ENCODE measurements at regions not wholly inside any gene's neighbourhood (a gene's known extent, or its start where the extent isn't known, plus 50 kb on each side); places are given as distances from the start of the nearest gene placed in this dataset.
A peak's percentile ranks its signal among the peaks of the same experiment; 100 is the strongest.
"Not testable (repeated sequence)": the region's sequence is repeated elsewhere in the genome, so short reads cannot be mapped to it uniquely, and the experiment has no call there.

GRCh38 chr10:118950190-118950680, 79.3 kb upstream of the NANOS1 start:
- peak; percentile 22 for DNase-seq (ENCODE audit: low read depth)

GRCh38 chr10:118950997-118951637, 78.4 kb upstream of the NANOS1 start:
- no peak for DNase-seq (ENCODE audit: low read depth)

- DNase-seq (ENCODE audit: low read depth), result no peak
Measured at GRCh38 chr10:118952493-118953295, 76.8 kb upstream of the NANOS1 start.

GRCh38 chr10:118953598-118954393, 75.7 kb upstream of the NANOS1 start:
- DNase-seq (ENCODE audit: low read depth), result no peak

GRCh38 chr10:118955531-118955930, 74.0 kb upstream of the NANOS1 start:
- DNase-seq (ENCODE audit: low read depth), result no peak

- DNase-seq (ENCODE audit: low read depth), result no peak
Measured at GRCh38 chr10:118955951-118956801, 73.3 kb upstream of the NANOS1 start.

- DNase-seq (ENCODE audit: low read depth), result no peak
Measured at GRCh38 chr10:118956802-118957442, 72.6 kb upstream of the NANOS1 start.

GRCh38 chr10:118957443-118957825, 72.1 kb upstream of the NANOS1 start:
- no peak for DNase-seq (ENCODE audit: low read depth)

- DNase-seq (ENCODE audit: low read depth), result no peak
Measured at GRCh38 chr10:118957966-118958365, 71.5 kb upstream of the NANOS1 start.

- DNase-seq (ENCODE audit: low read depth), result no peak
Measured at GRCh38 chr10:118958559-118958958, 71.0 kb upstream of the NANOS1 start.

GRCh38 chr10:118958984-118959925, 70.3 kb upstream of the NANOS1 start:
- peak; percentile 49 for DNase-seq (ENCODE audit: low read depth)

GRCh38 chr10:118960157-118961090, 69.1 kb upstream of the NANOS1 start:
- DNase-seq (ENCODE audit: low read depth), result no peak

GRCh38 chr10:118961436-118961835, 68.1 kb upstream of the NANOS1 start:
- DNase-seq (ENCODE audit: low read depth), result no peak

- not testable (repeated sequence) for DNase-seq (ENCODE audit: low read depth)
Measured at GRCh38 chr10:118962331-118962868, 67.1 kb upstream of the NANOS1 start.

GRCh38 chr10:118963341-118963740, 66.2 kb upstream of the NANOS1 start:
- DNase-seq (ENCODE audit: low read depth), result no peak

GRCh38 chr10:118963933-118964332, 65.6 kb upstream of the NANOS1 start:
- DNase-seq (ENCODE audit: low read depth), result no peak

GRCh38 chr10:118964476-118964875, 65.0 kb upstream of the NANOS1 start:
- DNase-seq (ENCODE audit: low read depth), result not testable (repeated sequence)

- DNase-seq (ENCODE audit: low read depth), result no peak
Measured at GRCh38 chr10:118965096-118965495, 64.4 kb upstream of the NANOS1 start.

GRCh38 chr10:118965645-118966044, 63.9 kb upstream of the NANOS1 start:
- DNase-seq (ENCODE audit: low read depth), result no peak
